ENCODE measurements at regions not wholly inside any gene's neighbourhood (a gene's known extent, or its start where the extent isn't known, plus 50 kb on each side); places are given as distances from the start of the nearest gene placed in this dataset.

DNA sequence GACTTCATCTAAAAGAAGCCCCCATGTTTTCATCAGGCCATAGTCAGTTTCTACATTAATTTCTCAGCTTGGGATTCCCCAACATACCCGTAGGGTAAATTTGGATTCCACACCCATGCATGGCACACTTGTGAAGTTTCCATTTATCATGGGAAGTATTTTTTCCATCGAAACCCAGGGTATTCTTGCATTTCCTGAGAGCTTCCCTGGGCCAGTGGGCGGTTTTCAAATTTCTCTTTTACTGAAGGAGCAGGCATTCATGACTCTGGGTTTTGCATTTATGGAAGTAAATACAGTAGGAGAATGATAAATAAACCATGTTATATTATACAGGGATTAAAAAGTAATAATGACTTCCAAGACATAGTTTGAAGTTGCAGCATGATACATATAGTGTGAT, 93.0 kb upstream of the MAP3K1 start:
- ATAC-seq (ENCODE audit: poor library complexity) = no peak
- Histone ChIP-seq H3K4me3 (ENCODE audit: low read length) (no peak overlapping the region), H3K27ac (ENCODE audit: low read depth in 1 of 2, low read length in 2 of 2) (no peak overlapping the region), H3K9me3 (ENCODE audit: control insufficient read depth in 1 of 2, insufficient read depth in 1 of 2, low read length in 2 of 2) (no peaks in the 10 kb centered on the region), H3K4me1 (ENCODE audit: insufficient read depth, low read length) (peaks cover 5% of the 10 kb centered on the region), H3K36me3 (ENCODE audit: insufficient read depth, low read length) (no peaks in the 10 kb centered on the region), H3K27me3 (ENCODE audit: control insufficient read depth in 1 of 2, insufficient read depth in 2 of 2, low read length in 2 of 2) (no peaks in the 10 kb centered on the region)
- TF ChIP-seq, protein P1, sequence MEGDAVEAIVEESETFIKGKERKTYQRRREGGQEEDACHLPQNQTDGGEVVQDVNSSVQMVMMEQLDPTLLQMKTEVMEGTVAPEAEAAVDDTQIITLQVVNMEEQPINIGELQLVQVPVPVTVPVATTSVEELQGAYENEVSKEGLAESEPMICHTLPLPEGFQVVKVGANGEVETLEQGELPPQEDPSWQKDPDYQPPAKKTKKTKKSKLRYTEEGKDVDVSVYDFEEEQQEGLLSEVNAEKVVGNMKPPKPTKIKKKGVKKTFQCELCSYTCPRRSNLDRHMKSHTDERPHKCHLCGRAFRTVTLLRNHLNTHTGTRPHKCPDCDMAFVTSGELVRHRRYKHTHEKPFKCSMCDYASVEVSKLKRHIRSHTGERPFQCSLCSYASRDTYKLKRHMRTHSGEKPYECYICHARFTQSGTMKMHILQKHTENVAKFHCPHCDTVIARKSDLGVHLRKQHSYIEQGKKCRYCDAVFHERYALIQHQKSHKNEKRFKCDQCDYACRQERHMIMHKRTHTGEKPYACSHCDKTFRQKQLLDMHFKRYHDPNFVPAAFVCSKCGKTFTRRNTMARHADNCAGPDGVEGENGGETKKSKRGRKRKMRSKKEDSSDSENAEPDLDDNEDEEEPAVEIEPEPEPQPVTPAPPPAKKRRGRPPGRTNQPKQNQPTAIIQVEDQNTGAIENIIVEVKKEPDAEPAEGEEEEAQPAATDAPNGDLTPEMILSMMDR (IDR thresholded peaks at IDR 0.05) = no peak
- Mint-ChIP-seq H3K4me3 (no peak overlapping the region), H3K27me3 (no peaks in the 10 kb centered on the region), H3K36me3 (ENCODE audit: low read depth) (no peaks in the 10 kb centered on the region), H3K4me1 (ENCODE audit: low read depth) (peaks cover 3% of the 10 kb centered on the region), H3K9me3 (no peaks in the 10 kb centered on the region), H3K27ac (no peak overlapping the region)
- POLR2A ChIA-PET = interaction anchor here (1.0 kb wide), 1 partner anchor 32 kb away, joined by 3 read pairs; no protein-coding TSS in a partner anchor
- no peak for DNase-seq
- intact Hi-C loops (cut with DNase I, micrococcal nuclease) = no loop called here
- CTCF ChIA-PET = interaction anchor here (1.2 kb wide), 1 partner anchor 24 kb away, joined by 3 read pairs; no protein-coding TSS in a partner anchor

DNA sequence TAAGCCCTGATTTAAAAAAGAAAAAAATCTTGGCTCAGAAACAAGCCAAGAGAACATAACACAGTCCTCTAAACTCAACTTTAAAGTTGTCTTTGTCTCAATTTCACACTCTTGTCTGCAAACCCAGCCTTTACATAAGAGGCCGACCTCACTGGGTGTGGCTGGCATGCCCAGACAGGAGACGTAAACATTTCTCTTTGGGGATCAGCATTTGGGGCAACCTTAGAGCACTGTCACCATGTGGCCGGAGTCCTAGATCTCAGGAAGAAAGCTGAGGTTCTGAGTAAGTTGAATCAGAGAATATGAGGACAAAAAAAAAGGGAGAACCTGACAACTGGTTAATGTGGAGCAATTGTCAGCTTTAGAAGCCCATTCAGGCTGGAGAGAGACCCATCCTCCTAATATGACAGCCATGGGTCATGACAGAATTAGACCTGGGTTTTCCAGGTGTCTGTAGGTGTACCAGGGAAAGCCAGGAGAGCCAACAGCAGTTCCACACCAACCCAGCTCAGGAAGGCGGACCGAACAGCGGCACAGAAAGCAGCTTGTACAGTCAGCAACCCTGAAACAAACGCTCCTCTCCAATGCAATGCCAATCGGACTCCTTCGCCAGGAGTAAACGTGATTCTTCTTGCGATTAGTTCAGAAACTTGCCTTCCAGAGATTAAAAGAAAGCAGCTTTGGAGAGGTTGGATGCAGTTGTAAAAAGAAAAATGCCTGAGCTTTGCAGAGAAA, 97.9 kb upstream of the MAP3K1 start:
- Mint-ChIP-seq H3K36me3 (ENCODE audit: low read depth) (no peaks in the 10 kb centered on the region), H3K4me3 (no peak overlapping the region), H3K4me1 (ENCODE audit: low read depth) (peaks cover 21% of the 10 kb centered on the region), H3K27me3 (no peaks in the 10 kb centered on the region), H3K9me3 (no peaks in the 10 kb centered on the region), H3K27ac (peak overlapping the region; percentile 64)
- ChIA-PET POLR2A (interaction anchor here (0.6 to 1.8 kb wide), 4 partner anchors 10 to 540 kb away, joined by 3 to 8 read pairs (median 3); no protein-coding TSS in a partner anchor), CTCF (no interaction called here)
- TF ChIP-seq, protein P1 (IDR thresholded peaks at IDR 0.05) = no peak
- no peak overlapping the region for H3K4me3 ChIP-seq (ENCODE audit: low read length)
- ATAC-seq (ENCODE audit: poor library complexity) (peak; percentile 58), DNase-seq (peak in 6 of 14 experiments; percentile 12 to 36 (median 30))
- H3K27me3 ChIP-seq (ENCODE audit: control insufficient read depth in 1 of 2, insufficient read depth in 2 of 2, low read length in 2 of 2) = no peaks in the 10 kb centered on the region
- no peaks in the 10 kb centered on the region for H3K9me3 ChIP-seq (ENCODE audit: control insufficient read depth in 1 of 2, insufficient read depth in 1 of 2, low read length in 2 of 2)
- peaks cover 14% of the 10 kb centered on the region for H3K4me1 ChIP-seq (ENCODE audit: insufficient read depth, low read length)
- no peaks in the 10 kb centered on the region for H3K36me3 ChIP-seq (ENCODE audit: insufficient read depth, low read length)
- no peak overlapping the region for H3K27ac ChIP-seq (ENCODE audit: low read depth in 1 of 2, low read length in 2 of 2)
- intact Hi-C loops (cut with DNase I, micrococcal nuclease) = no loop called here

DNA sequence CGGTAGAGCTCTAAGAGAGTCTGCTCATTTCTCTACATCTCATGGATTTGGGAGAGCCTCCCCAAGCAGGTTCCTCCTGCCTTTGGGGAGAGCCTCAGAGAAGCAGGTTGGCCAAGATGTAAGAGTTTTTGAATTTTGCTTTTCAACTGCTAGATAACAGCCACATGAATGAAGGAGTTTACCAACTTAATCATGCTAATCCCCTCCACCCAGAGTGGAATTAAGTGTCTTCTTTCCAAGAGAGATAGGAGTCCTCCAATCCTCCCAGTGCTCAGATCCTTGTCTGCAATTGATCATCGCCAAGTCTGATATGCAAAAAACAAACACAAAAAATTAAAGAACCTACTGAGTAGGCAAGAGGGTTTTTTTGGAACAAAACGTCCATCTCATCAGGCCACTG, 99.4 kb upstream of the MAP3K1 start:
- ATAC-seq (ENCODE audit: poor library complexity) (no peak), DNase-seq (no peak)
- Histone ChIP-seq H3K27ac (ENCODE audit: low read depth in 1 of 2, low read length in 2 of 2) (no peak overlapping the region), H3K4me1 (ENCODE audit: insufficient read depth, low read length) (peaks cover 14% of the 10 kb centered on the region), H3K36me3 (ENCODE audit: insufficient read depth, low read length) (no peaks in the 10 kb centered on the region), H3K4me3 (ENCODE audit: low read length) (no peak overlapping the region), H3K9me3 (ENCODE audit: control insufficient read depth in 1 of 2, insufficient read depth in 1 of 2, low read length in 2 of 2) (no peaks in the 10 kb centered on the region), H3K27me3 (ENCODE audit: control insufficient read depth in 1 of 2, insufficient read depth in 2 of 2, low read length in 2 of 2) (no peaks in the 10 kb centered on the region)
- POLR2A ChIA-PET = no interaction called here
- TF ChIP-seq, protein P1 (IDR thresholded peaks at IDR 0.05) = no peak
- H3K27ac Mint-ChIP-seq = no peak overlapping the region
- H3K9me3 Mint-ChIP-seq = no peaks in the 10 kb centered on the region
- H3K27me3 Mint-ChIP-seq = no peaks in the 10 kb centered on the region
- H3K4me3 Mint-ChIP-seq = no peak overlapping the region
- H3K36me3 Mint-ChIP-seq (ENCODE audit: low read depth) = no peaks in the 10 kb centered on the region
- CTCF ChIA-PET = no interaction called here
- intact Hi-C loops (cut with DNase I, micrococcal nuclease) = no loop called here
- H3K4me1 Mint-ChIP-seq (ENCODE audit: low read depth) = peaks cover 30% of the 10 kb centered on the region

Measured in CD4-positive, alpha-beta T cell (primary cell).